HepG2 (cell line): ENCODE measurements at regions not wholly inside any gene's neighbourhood (a gene's known extent, or its start where the extent isn't known, plus 50 kb on each side); places are given as distances from the start of the nearest gene placed in this dataset.

Source experiments
- ATAC-seq: fragments of 200-7000 bp; cut with Tn5 transposase; 3 replicates; pipeline ENCODE4 v1.9.1; 2020; ENCODE audit warnings: mild to moderate bottlenecking, moderate library complexity
- BruUV-seq: library from RNA; stranded (reverse); fragments of 400-500 nt; replicated peaks from 2 replicates; lab custom pipeline; 2021; lab: Mats Ljungman, UMichigan
- CTCF ChIA-PET: fragments of 300-600 bp; formaldehyde crosslinking; extraction: SDS; loops from one replicate; lab custom pipeline; 2021; ENCODE audit warnings: low total read pairs, inconsistent platforms, low intra/inter-chr PET ratio; lab: Yijun Ruan, JAX
- POLR2A ChIA-PET: fragments of 350-600 bp; sonication (Branson Sonifier 250); formaldehyde crosslinking; loops from one replicate; lab custom pipeline; 2020; ENCODE audit warnings: antibody characterized with exemption, inconsistent platforms; lab: Yijun Ruan, JAX
- DNase-seq: peaks from one replicate; pipeline ENCODE4 v3.0.0-alpha.2; 2015; ENCODE audit warnings: low spot score
- FAIRE-seq: peaks from 3 replicates; lab custom pipeline; 2011; peaks lifted over from hg19 to GRCh38; lab: Jason Lieb, UNC
- H2AFZ ChIP-seq: one replicate; pipeline ENCODE4 v1.6.1; 2011; ENCODE audit warnings: low read length, inconsistent platforms
- H3K27ac ChIP-seq: fragments of 300-600 bp; 3 replicates; pipeline ENCODE4 v1.8.0; 2011; ENCODE audit warnings: mixed run types, mild to moderate bottlenecking, mixed read lengths, low read length, inconsistent platforms; ENCODE audit not compliant: insufficient read depth; ENCODE audit errors: extremely low read length
- H3K27me3 ChIP-seq, 2 experiments: fragments of 200-600 bp in 1 of 2; 2 replicates in 1 of 2; 3 replicates in 1 of 2; pipeline versions ENCODE4 v1.6.0 to v1.8.0; 2011; ENCODE audit warnings: low read length in 2 of 2, mild to moderate bottlenecking in 2 of 2, moderate library complexity in 2 of 2, inconsistent platforms in 1 of 2; ENCODE audit not compliant: insufficient read depth in 2 of 2, control insufficient read depth in 1 of 2
- H3K36me3 ChIP-seq, 2 experiments: fragments of 200-600 bp in 1 of 2; replicated peaks in 1 of 2; 2 replicates in 1 of 2; 3 replicates in 1 of 2; pipeline versions ENCODE4 v1.5.1 to v1.8.0; 2011; ENCODE audit warnings: low read length in 2 of 2, inconsistent platforms in 1 of 2; ENCODE audit not compliant: insufficient read depth in 2 of 2, control insufficient read depth in 1 of 2
- H3K4me1 ChIP-seq: 2 replicates; pipeline ENCODE4 v1.5.1; 2012; ENCODE audit warnings: low read length, inconsistent platforms; ENCODE audit not compliant: insufficient read depth
- H3K4me2 ChIP-seq: 2 replicates; pipeline ENCODE4 v1.6.0; 2011; ENCODE audit warnings: low read depth, low read length, inconsistent platforms
- H3K4me3 ChIP-seq, 3 experiments: fragments of 200-600 bp in 1 of 3; sonication (generic), shearing (Covaris generic) in 1 of 3; replicated peaks in 1 of 3; 2 replicates each; pipeline ENCODE4 v1.5.1; 2011 to 2016; ENCODE audit warnings: low read length in 3 of 3, inconsistent platforms in 2 of 3, low read depth in 2 of 3, mild to moderate bottlenecking in 2 of 3, control low read depth in 1 of 3, mixed read lengths in 1 of 3; ENCODE audit not compliant: insufficient read depth in 1 of 3
- H3K79me2 ChIP-seq: one replicate; pipeline ENCODE4 v1.6.1; 2011; ENCODE audit warnings: low read length, inconsistent platforms; ENCODE audit not compliant: insufficient read depth
- H3K9ac ChIP-seq: 2 replicates; pipeline ENCODE4 v1.6.0; 2011; ENCODE audit warnings: mild to moderate bottlenecking, low read depth, low read length, inconsistent platforms; ENCODE audit not compliant: insufficient read depth
- H3K9me3 ChIP-seq: 2 replicates; pipeline ENCODE4 v1.5.1; 2012; ENCODE audit warnings: mild to moderate bottlenecking, low read length
- H4K20me1 ChIP-seq: 2 replicates; pipeline ENCODE4 v1.6.0; 2011; ENCODE audit warnings: inconsistent platforms, mild to moderate bottlenecking, low read length, moderate library complexity; ENCODE audit not compliant: insufficient read depth
- RARA ChIP-seq: IDR thresholded peaks from 2 replicates; pipeline ENCODE4 v1.6.1; 2016; ENCODE audit warnings: missing genetic modification reagents, missing compliant biosample characterization
- SALL2 ChIP-seq: sonication (generic); formaldehyde crosslinking; IDR thresholded peaks from 2 replicates; pipeline ENCODE4 v1.8.1; 2023; ENCODE audit warnings: mild to moderate bottlenecking, missing genetic modification reagents, inconsistent platforms
- TBL1XR1 ChIP-seq: fragments of 150-350 bp; IDR thresholded peaks from 2 replicates; pipeline ENCODE4 v1.6.1; 2014; ENCODE audit warnings: borderline replicate concordance, low read length; ENCODE audit not compliant: partially characterized antibody
- TRIM24 ChIP-seq: sonication (generic); formaldehyde crosslinking; IDR thresholded peaks from 2 replicates; pipeline ENCODE4 v1.8.0; 2022; ENCODE audit warnings: mild to moderate bottlenecking, missing genetic modification reagents
- ZMYM3 ChIP-seq: sonication (generic); formaldehyde crosslinking; IDR thresholded peaks from 2 replicates; pipeline ENCODE4 v1.5.1; 2020; ENCODE audit warnings: mild to moderate bottlenecking, missing genetic modification reagents
- ZNF143 ChIP-seq: sonication (generic); formaldehyde crosslinking; IDR thresholded peaks from 2 replicates; pipeline ENCODE4 v1.4.0; 2020; ENCODE audit warnings: missing genetic modification reagents
- ZNF234 ChIP-seq: sonication (generic); formaldehyde crosslinking; conservative IDR thresholded peaks from 2 replicates; pipeline ENCODE4 v1.5.1; 2020; ENCODE audit warnings: mild to moderate bottlenecking, missing genetic modification reagents
- ZNF350 ChIP-seq: sonication (generic); formaldehyde crosslinking; IDR thresholded peaks from 2 replicates; pipeline ENCODE4 v1.4.0; 2020; ENCODE audit warnings: mild to moderate bottlenecking, low read depth, missing genetic modification reagents, borderline replicate concordance
- ZNF674 ChIP-seq: sonication (generic); formaldehyde crosslinking; IDR thresholded peaks from 2 replicates; pipeline ENCODE4 v1.5.0; 2020; ENCODE audit warnings: low read depth, mild to moderate bottlenecking, missing genetic modification reagents
- ZNF850 ChIP-seq: sonication (generic); formaldehyde crosslinking; conservative IDR thresholded peaks from 2 replicates; pipeline ENCODE4 v1.9.0; 2021; ENCODE audit warnings: mild to moderate bottlenecking, missing genetic modification reagents
- ZSCAN30 ChIP-seq: sonication (generic); formaldehyde crosslinking; IDR thresholded peaks from 2 replicates; pipeline ENCODE4 v1.5.0; 2020; ENCODE audit warnings: mild to moderate bottlenecking, missing genetic modification reagents
- WGBS: methylation state at CpG from one replicate; pipeline ENCODE4 v1.1.6; 2017; ENCODE audit warnings: low lambda C conversion rate; 5-methylcytosine and 5-hydroxymethylcytosine counted together
- in situ Hi-C: cut with HindIII; loops from 2 replicates; pipeline ENCODE4 v1.10.0; 2017; ENCODE audit warnings: low pct_unique_long_range_greater_than_20kb; ENCODE audit not compliant: extremely low pct_ligation_motif_present
- intact Hi-C: fragments of 100-400 bp; cut with micrococcal nuclease; formaldehyde crosslinking; loops from one replicate; pipeline ENCODE4 v1.10.0; 2022; ENCODE audit not compliant: unreplicated experiment
- TF ChIP-seq, protein P1 (sequence below): IDR thresholded peaks from 2 replicates; pipeline ENCODE4 v1.6.1; 2016; ENCODE audit warnings: mild to moderate bottlenecking, missing biosample characterization, missing genetic modification reagents
- TF ChIP-seq, protein P2 (sequence below): sonication (generic); formaldehyde crosslinking; IDR thresholded peaks from 2 replicates; pipeline ENCODE4 v1.5.0; 2020; ENCODE audit warnings: mild to moderate bottlenecking, missing genetic modification reagents

DNA sequence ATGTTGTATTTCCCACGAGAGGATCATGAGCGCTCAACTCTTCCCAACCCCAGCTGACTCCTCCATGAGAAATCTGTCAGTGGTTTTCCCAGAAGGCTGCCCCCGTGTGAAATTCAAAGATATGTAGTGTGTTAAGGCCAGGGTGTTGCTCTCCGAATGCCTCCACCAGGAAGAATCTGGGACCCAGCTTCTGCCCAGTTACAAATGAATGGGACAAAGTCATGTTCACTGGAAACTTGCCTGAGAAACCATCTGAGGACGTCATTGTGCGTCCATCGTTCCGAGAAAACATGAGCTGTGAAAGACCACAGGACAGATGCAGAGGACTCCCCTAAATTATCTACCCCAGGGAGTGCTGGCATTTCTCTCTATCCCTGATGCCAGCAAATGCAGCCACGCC lies 86.0 kb downstream of the AIPL1 start:
- Histone ChIP-seq H3K9ac (no peak overlapping the region), H3K4me1 (no peaks in the 10 kb centered on the region), H3K9me3 (no peaks in the 10 kb centered on the region), H2AFZ (no peak overlapping the region), H3K79me2 (no peaks in the 10 kb centered on the region), H3K27me3 (peaks cover 0 to 3% of the 10 kb centered on the region in 2 experiments; a peak in 1 of 5 replicates), H3K4me3 (no peak overlapping the region), H4K20me1 (no peaks in the 10 kb centered on the region), H3K27ac (no peak overlapping the region), H3K4me2 (no peak overlapping the region), H3K36me3 (no peaks in the 10 kb centered on the region)
- TF ChIP-seq ZNF674 (CRISPR knock-in tag) = no peak
- TF ChIP-seq, protein P1, sequence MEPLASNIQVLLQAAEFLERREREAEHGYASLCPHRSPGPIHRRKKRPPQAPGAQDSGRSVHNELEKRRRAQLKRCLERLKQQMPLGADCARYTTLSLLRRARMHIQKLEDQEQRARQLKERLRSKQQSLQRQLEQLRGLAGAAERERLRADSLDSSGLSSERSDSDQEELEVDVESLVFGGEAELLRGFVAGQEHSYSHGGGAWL (CRISPR knock-in tag) = no peak
- no peak for TF ChIP-seq SALL2
- no peak for TF ChIP-seq ZSCAN30 (CRISPR knock-in tag)
- TF ChIP-seq RARA = no peak
- no peak for TF ChIP-seq ZMYM3 (CRISPR knock-in tag)
- no peak for TF ChIP-seq ZNF143 (CRISPR knock-in tag)
- no peak for TF ChIP-seq TBL1XR1
- no peak for TF ChIP-seq TRIM24
- TF ChIP-seq, protein P2, sequence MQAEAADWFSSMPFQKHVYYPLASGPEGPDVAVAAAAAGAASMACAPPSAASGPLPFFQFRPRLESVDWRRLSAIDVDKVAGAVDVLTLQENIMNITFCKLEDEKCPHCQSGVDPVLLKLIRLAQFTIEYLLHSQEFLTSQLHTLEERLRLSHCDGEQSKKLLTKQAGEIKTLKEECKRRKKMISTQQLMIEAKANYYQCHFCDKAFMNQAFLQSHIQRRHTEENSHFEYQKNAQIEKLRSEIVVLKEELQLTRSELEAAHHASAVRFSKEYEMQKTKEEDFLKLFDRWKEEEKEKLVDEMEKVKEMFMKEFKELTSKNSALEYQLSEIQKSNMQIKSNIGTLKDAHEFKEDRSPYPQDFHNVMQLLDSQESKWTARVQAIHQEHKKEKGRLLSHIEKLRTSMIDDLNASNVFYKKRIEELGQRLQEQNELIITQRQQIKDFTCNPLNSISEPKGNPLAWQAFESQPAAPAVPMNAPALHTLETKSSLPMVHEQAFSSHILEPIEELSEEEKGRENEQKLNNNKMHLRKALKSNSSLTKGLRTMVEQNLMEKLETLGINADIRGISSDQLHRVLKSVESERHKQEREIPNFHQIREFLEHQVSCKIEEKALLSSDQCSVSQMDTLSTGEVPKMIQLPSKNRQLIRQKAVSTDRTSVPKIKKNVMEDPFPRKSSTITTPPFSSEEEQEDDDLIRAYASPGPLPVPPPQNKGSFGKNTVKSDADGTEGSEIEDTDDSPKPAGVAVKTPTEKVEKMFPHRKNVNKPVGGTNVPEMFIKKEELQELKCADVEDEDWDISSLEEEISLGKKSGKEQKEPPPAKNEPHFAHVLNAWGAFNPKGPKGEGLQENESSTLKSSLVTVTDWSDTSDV (CRISPR knock-in tag) = no peak
- no peak for TF ChIP-seq ZNF850 (CRISPR knock-in tag)
- no peak for TF ChIP-seq ZNF234 (CRISPR knock-in tag)
- no peak for TF ChIP-seq ZNF350
- intact Hi-C loops (no loop called here), in situ Hi-C loops (no loop called here)
- ATAC-seq (no peak), DNase-seq (no peak), FAIRE-seq (no peak)
- WGBS = 38% methylated on average over 5 of the region's 9 CpGs
- ChIA-PET POLR2A (no interaction called here), CTCF (no interaction called here)
- no TSS peak for BruUV-seq
